GM20000 (cell line): ENCODE measurements at regions not wholly inside any gene's neighbourhood (a gene's known extent, or its start where the extent isn't known, plus 50 kb on each side); places are given as distances from the start of the nearest gene placed in this dataset.

Experiments
- DNase-seq: peaks from one replicate; pipeline ENCODE4 v3.0.0; 2012; ENCODE audit warnings: low spot score
- CTCF ChIP-seq: IDR thresholded peaks from 2 replicates; pipeline ENCODE4 v1.5.1; 2012; ENCODE audit warnings: mild to moderate bottlenecking, control low read depth; ENCODE audit errors: extremely low read depth, missing control alignments

- TF ChIP-seq CTCF = no peak
- no peak for DNase-seq
These were observed 634.2 kb upstream of the FAT1 start for GRCh38 chr4:187357821-187358220.

- TF ChIP-seq CTCF = no peak
- DNase-seq = no peak
These were observed 632.4 kb upstream of the ZFP42 start for GRCh38 chr4:187362937-187363857.

- no peak for TF ChIP-seq CTCF
- DNase-seq = no peak
These were observed 631.2 kb upstream of the ZFP42 start for GRCh38 chr4:187364401-187364800.

GRCh38 chr4:187364851-187365250, 630.7 kb upstream of the ZFP42 start:
- no peak for DNase-seq
- no peak for TF ChIP-seq CTCF

- DNase-seq = no peak
- TF ChIP-seq CTCF = no peak
These were observed 629.0 kb upstream of the ZFP42 start for GRCh38 chr4:187366530-187366929.

- no peak for DNase-seq
- TF ChIP-seq CTCF = no peak
These were observed 624.7 kb upstream of the ZFP42 start for GRCh38 chr4:187370918-187371317.

GRCh38 chr4:187378441-187378840, 617.1 kb upstream of the ZFP42 start:
- TF ChIP-seq CTCF = no peak
- no peak for DNase-seq
